ENCODE measurements at regions not wholly inside any gene's neighbourhood (a gene's known extent, or its start where the extent isn't known, plus 50 kb on each side); places are given as distances from the start of the nearest gene placed in this dataset.

DNA sequence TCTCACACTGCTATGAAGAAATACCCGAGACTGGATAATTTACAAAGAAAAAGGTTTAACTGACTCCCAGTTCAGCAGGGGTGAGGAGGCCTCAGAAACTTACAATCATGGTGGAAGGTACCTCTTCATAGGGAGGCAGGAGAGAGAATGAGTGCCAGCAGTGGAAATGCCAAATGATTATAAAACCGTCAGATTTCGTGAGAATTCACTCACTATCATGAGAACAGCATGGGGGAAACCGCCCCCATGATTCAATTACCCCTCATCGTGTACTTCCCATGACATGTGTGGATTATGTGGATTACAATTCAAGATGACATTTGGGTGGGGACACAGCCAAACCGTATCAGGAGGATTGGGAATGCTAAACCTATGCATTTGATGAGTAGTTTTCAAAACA, 380.3 kb upstream of the SPHKAP start:
- TF ChIP-seq CTCF (conservative IDR thresholded peaks at IDR 0.05 in 1 of 2, IDR thresholded peaks at IDR 0.05 in 1 of 2; ENCODE audit: low read depth in 1 of 2, low read length in 2 of 2) (no peak), EZH2 (IDR thresholded peaks at IDR 0.05; ENCODE audit: low read length, missing control alignments) (no peak)
